ENCODE measurements at regions not wholly inside any gene's neighbourhood (a gene's known extent, or its start where the extent isn't known, plus 50 kb on each side); places are given as distances from the start of the nearest gene placed in this dataset.

DNA sequence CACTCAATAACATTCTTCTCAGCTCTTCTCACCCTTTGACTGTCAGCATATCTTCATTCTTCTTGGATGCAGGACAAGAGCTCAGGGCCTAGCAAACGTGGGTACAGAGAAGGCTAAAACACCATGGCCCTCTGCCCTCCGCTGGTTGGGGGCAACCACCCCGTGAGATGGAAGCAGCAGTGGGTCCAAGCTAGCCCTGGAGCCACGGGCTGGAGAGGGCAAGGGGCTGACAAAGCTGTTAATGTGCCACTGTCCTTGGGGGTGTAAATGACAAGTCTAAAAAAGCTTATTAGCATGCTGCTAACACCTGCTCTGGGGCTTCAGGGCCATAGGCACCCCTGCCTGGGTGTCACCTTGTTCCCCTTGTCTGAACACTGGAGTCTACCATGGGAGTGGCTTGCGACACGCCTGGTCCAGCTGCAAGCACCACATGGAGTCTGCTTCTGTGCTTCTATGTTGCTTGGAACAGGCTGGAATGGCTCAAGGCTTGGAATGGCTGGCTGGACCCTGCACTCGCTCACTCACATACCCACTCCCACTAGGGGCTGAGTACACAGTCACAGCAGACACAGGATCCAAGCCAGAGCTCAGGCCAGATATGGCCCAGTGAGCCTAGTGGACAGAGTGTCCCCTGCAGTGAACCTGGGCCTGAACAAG lies 246.0 kb downstream of the PCDH10 start:
- DNase-seq (ENCODE audit: low spot score): no peak
- Histone ChIP-seq H3K9ac (ENCODE audit: low read depth in 1 of 2, low read length in 2 of 2) (no peak overlapping the region), H3K9me3 (ENCODE audit: control insufficient read depth in 4 of 4, low read length in 3 of 4) (no peaks in the 10 kb centered on the region), H3K27ac (ENCODE audit: low read depth in 1 of 2, low read length in 2 of 2) (no peak overlapping the region), H3K4me3 (ENCODE audit: low read depth in 1 of 3, low read length in 3 of 3) (no peak overlapping the region), H3K27me3 (ENCODE audit: control insufficient read depth in 4 of 4, insufficient read depth in 4 of 4, low read length in 3 of 4) (no peaks in the 10 kb centered on the region), H3K4me1 (ENCODE audit: control insufficient read depth in 4 of 4, insufficient read depth in 4 of 4, low read length in 3 of 4) (no peaks in the 10 kb centered on the region), H3K36me3 (ENCODE audit: control insufficient read depth in 4 of 4, insufficient read depth in 3 of 4, low read depth in 1 of 4, low read length in 3 of 4) (no peaks in the 10 kb centered on the region)
- TF ChIP-seq HNF4G (IDR thresholded peaks at IDR 0.05): no peak
- TF ChIP-seq RXRA (IDR thresholded peaks at IDR 0.05): no peak
- no peak for TF ChIP-seq NR2F2 (IDR thresholded peaks at IDR 0.05)
- TF ChIP-seq, protein P1, sequence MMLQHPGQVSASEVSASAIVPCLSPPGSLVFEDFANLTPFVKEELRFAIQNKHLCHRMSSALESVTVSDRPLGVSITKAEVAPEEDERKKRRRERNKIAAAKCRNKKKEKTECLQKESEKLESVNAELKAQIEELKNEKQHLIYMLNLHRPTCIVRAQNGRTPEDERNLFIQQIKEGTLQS (IDR thresholded peaks at IDR 0.05): no peak
- TF ChIP-seq TAF1 (conservative IDR thresholded peaks at IDR 0.05): no peak
- TF ChIP-seq RAD21 (IDR thresholded peaks at IDR 0.05): no peak
- TF ChIP-seq, protein P2, sequence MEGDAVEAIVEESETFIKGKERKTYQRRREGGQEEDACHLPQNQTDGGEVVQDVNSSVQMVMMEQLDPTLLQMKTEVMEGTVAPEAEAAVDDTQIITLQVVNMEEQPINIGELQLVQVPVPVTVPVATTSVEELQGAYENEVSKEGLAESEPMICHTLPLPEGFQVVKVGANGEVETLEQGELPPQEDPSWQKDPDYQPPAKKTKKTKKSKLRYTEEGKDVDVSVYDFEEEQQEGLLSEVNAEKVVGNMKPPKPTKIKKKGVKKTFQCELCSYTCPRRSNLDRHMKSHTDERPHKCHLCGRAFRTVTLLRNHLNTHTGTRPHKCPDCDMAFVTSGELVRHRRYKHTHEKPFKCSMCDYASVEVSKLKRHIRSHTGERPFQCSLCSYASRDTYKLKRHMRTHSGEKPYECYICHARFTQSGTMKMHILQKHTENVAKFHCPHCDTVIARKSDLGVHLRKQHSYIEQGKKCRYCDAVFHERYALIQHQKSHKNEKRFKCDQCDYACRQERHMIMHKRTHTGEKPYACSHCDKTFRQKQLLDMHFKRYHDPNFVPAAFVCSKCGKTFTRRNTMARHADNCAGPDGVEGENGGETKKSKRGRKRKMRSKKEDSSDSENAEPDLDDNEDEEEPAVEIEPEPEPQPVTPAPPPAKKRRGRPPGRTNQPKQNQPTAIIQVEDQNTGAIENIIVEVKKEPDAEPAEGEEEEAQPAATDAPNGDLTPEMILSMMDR (IDR thresholded peaks at IDR 0.05; ENCODE audit: low read depth, low read length, missing input control): no peak
- TF ChIP-seq FOXA1 (IDR thresholded peaks at IDR 0.05): no peak
- no peak for TF ChIP-seq YY1 (IDR thresholded peaks at IDR 0.05)
- no peak for TF ChIP-seq SP1 (IDR thresholded peaks at IDR 0.05)
- TF ChIP-seq, protein P3, sequence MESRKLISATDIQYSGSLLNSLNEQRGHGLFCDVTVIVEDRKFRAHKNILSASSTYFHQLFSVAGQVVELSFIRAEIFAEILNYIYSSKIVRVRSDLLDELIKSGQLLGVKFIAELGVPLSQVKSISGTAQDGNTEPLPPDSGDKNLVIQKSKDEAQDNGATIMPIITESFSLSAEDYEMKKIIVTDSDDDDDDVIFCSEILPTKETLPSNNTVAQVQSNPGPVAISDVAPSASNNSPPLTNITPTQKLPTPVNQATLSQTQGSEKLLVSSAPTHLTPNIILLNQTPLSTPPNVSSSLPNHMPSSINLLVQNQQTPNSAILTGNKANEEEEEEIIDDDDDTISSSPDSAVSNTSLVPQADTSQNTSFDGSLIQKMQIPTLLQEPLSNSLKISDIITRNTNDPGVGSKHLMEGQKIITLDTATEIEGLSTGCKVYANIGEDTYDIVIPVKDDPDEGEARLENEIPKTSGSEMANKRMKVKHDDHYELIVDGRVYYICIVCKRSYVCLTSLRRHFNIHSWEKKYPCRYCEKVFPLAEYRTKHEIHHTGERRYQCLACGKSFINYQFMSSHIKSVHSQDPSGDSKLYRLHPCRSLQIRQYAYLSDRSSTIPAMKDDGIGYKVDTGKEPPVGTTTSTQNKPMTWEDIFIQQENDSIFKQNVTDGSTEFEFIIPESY (IDR thresholded peaks at IDR 0.05): no peak
- no peak for TF ChIP-seq HNF4A (conservative IDR thresholded peaks at IDR 0.05)
- TF ChIP-seq, protein P4, sequence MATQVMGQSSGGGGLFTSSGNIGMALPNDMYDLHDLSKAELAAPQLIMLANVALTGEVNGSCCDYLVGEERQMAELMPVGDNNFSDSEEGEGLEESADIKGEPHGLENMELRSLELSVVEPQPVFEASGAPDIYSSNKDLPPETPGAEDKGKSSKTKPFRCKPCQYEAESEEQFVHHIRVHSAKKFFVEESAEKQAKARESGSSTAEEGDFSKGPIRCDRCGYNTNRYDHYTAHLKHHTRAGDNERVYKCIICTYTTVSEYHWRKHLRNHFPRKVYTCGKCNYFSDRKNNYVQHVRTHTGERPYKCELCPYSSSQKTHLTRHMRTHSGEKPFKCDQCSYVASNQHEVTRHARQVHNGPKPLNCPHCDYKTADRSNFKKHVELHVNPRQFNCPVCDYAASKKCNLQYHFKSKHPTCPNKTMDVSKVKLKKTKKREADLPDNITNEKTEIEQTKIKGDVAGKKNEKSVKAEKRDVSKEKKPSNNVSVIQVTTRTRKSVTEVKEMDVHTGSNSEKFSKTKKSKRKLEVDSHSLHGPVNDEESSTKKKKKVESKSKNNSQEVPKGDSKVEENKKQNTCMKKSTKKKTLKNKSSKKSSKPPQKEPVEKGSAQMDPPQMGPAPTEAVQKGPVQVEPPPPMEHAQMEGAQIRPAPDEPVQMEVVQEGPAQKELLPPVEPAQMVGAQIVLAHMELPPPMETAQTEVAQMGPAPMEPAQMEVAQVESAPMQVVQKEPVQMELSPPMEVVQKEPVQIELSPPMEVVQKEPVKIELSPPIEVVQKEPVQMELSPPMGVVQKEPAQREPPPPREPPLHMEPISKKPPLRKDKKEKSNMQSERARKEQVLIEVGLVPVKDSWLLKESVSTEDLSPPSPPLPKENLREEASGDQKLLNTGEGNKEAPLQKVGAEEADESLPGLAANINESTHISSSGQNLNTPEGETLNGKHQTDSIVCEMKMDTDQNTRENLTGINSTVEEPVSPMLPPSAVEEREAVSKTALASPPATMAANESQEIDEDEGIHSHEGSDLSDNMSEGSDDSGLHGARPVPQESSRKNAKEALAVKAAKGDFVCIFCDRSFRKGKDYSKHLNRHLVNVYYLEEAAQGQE (IDR thresholded peaks at IDR 0.05): no peak
- TF ChIP-seq, protein P5, sequence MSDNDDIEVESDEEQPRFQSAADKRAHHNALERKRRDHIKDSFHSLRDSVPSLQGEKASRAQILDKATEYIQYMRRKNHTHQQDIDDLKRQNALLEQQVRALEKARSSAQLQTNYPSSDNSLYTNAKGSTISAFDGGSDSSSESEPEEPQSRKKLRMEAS (IDR thresholded peaks at IDR 0.05): no peak
- no peak for TF ChIP-seq EGR1 (IDR thresholded peaks at IDR 0.05; ENCODE audit: low read depth in 2 of 2)
- 77% methylated on average over 7 of the region's 7 CpGs for WGBS
